C4-2B (cell line): ENCODE measurements at regions not wholly inside any gene's neighbourhood (a gene's known extent, or its start where the extent isn't known, plus 50 kb on each side); places are given as distances from the start of the nearest gene placed in this dataset.

ENCODE experiments used
- H3K27ac ChIP-seq: fragments of 450-650 bp; 2 replicates; pipeline ENCODE4 v1.5.1; 2017
- CTCF ChIP-seq: fragments of 450-650 bp; conservative IDR thresholded peaks from 2 replicates; pipeline ENCODE4 v1.5.1; 2017; ENCODE audit warnings: mild to moderate bottlenecking
- ZFX ChIP-seq: fragments of 450-650 bp; IDR thresholded peaks from 2 replicates; pipeline ENCODE4 v1.6.1; 2017

GRCh38 chr5:158143081-158143480 is 284.1 kb upstream of the CLINT1 start:
- no peak overlapping the region for H3K27ac ChIP-seq
- TF ChIP-seq ZFX (no peak), CTCF (no peak)

GRCh38 chr5:158142156-158142555 is 283.2 kb upstream of the CLINT1 start:
- H3K27ac ChIP-seq: no peak overlapping the region
- TF ChIP-seq CTCF (no peak), ZFX (no peak)

- H3K27ac ChIP-seq: no peak overlapping the region
- no peak for TF ChIP-seq ZFX
- TF ChIP-seq CTCF: no peak
Observed at GRCh38 chr5:158140120-158140731, 281.3 kb upstream of the CLINT1 start.

- no peak for TF ChIP-seq ZFX
- no peak for TF ChIP-seq CTCF
- no peak overlapping the region for H3K27ac ChIP-seq
Observed at GRCh38 chr5:158139161-158139560, 280.2 kb upstream of the CLINT1 start.

- H3K27ac ChIP-seq: no peak overlapping the region
- no peak for TF ChIP-seq CTCF
- no peak for TF ChIP-seq ZFX
Observed at GRCh38 chr5:158135682-158136179, 276.8 kb upstream of the CLINT1 start.

GRCh38 chr5:158133369-158133768 is 274.4 kb upstream of the CLINT1 start:
- no peak for TF ChIP-seq ZFX
- no peak for TF ChIP-seq CTCF
- H3K27ac ChIP-seq: no peak overlapping the region

- TF ChIP-seq CTCF (no peak), ZFX (no peak)
- no peak overlapping the region for H3K27ac ChIP-seq
Observed at GRCh38 chr5:158127536-158127935, 268.6 kb upstream of the CLINT1 start.
